ENCODE measurements at regions not wholly inside any gene's neighbourhood (a gene's known extent, or its start where the extent isn't known, plus 50 kb on each side); places are given as distances from the start of the nearest gene placed in this dataset.

- Histone ChIP-seq H3K4me3 (ENCODE audit: control extremely low read depth in 1 of 5, extremely low read depth in 1 of 5, insufficient read depth in 1 of 5, low read depth in 2 of 5, low read length in 4 of 5) (no peak overlapping the region), H3K36me3 (replicated peaks in 1 of 2; ENCODE audit: control extremely low read depth in 1 of 2, control insufficient read depth in 1 of 2, extremely low read depth in 1 of 2, insufficient read depth in 2 of 2, low read length in 1 of 2) (no peaks in the 10 kb centered on the region), H3K4me2 (replicated peaks; ENCODE audit: low read depth, low read length, poor library complexity, severe bottlenecking) (no peak overlapping the region), H4K20me1 (ENCODE audit: control insufficient read depth, insufficient read depth, low read length, poor library complexity, severe bottlenecking) (no peaks in the 10 kb centered on the region), H3K27ac (ENCODE audit: low read length in 2 of 2) (no peak overlapping the region), H2AFZ (ENCODE audit: insufficient read depth, low read depth, low read length, poor library complexity, severe bottlenecking) (no peak overlapping the region), H3K79me2 (ENCODE audit: control insufficient read depth, insufficient read depth, low read length) (no peaks in the 10 kb centered on the region), H3K9me3 (ENCODE audit: control extremely low read depth in 1 of 3, control insufficient read depth in 2 of 3, insufficient read depth in 1 of 3, low read length in 2 of 3) (no peaks in the 10 kb centered on the region), H3K4me1 (ENCODE audit: control insufficient read depth in 2 of 2, insufficient read depth in 2 of 2, low read length in 2 of 2) (no peaks in the 10 kb centered on the region), H3K27me3 (replicated peaks in 1 of 4; ENCODE audit: control extremely low read depth in 1 of 4, control insufficient read depth in 3 of 4, insufficient read depth in 4 of 4, low read length in 3 of 4) (no peaks in the 10 kb centered on the region), H3K9ac (ENCODE audit: low read length) (no peak overlapping the region)
- no CpG with 5 or more reads among the region's 2 CpGs for WGBS (ENCODE audit: insufficient coverage)
- POLR2A ChIA-PET: no interaction called here
- no peak for TF ChIP-seq CTCF (IDR thresholded peaks at IDR 0.05)
- TF ChIP-seq EZH2 (IDR thresholded peaks at IDR 0.05; ENCODE audit: borderline replicate concordance, insufficient read depth, low read depth, low read length, poor library complexity, severe bottlenecking): no peak
- Mint-ChIP-seq H3K27me3 (peaks cover 4% of the 10 kb centered on the region), H3K4me1 (no peaks in the 10 kb centered on the region), H3K27ac (no peak overlapping the region), H3K4me3 (no peak overlapping the region), H3K9me3 (ENCODE audit: insufficient read depth) (peaks cover 3% of the 10 kb centered on the region)
- ATAC-seq (ENCODE audit: low read depth): no peak
- CTCF ChIA-PET: no interaction called here
- DNase-seq: no peak
- intact Hi-C loops (cut with micrococcal nuclease): no loop called here
These were observed 116.9 kb upstream of the KCNK1 start for GRCh38 chr1:233496993-233497392.

DNA sequence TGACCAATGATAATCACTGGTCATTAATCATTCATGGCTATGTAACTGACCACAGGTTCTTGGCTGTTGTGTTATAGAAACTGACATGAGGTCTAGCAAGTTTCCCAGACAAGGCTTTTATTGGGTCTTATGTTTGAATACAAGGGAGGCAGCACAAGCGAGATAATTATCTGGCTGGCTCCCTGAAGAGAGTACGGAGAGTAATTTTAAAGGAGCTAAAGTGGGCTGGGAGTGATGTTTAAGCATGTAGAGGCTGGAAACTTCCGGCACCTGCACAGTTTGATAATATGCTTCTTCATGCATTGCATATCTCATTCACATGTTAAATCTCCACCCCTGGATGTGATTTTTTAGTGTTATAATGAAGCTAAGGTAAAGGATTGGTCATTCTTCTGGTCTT is 116.2 kb upstream of the KCNK1 start:
- no peak overlapping the region for H3K4me3 ChIP-seq (ENCODE audit: control extremely low read depth in 1 of 5, extremely low read depth in 1 of 5, insufficient read depth in 1 of 5, low read depth in 2 of 5, low read length in 4 of 5)
- H3K9ac ChIP-seq (ENCODE audit: low read length): no peak overlapping the region
- H3K4me2 ChIP-seq (replicated peaks; ENCODE audit: low read depth, low read length, poor library complexity, severe bottlenecking): no peak overlapping the region
- ATAC-seq (ENCODE audit: low read depth): no peak
- H3K79me2 ChIP-seq (ENCODE audit: control insufficient read depth, insufficient read depth, low read length): no peaks in the 10 kb centered on the region
- no peaks in the 10 kb centered on the region for H3K27me3 ChIP-seq (replicated peaks in 1 of 4; ENCODE audit: control extremely low read depth in 1 of 4, control insufficient read depth in 3 of 4, insufficient read depth in 4 of 4, low read length in 3 of 4)
- H4K20me1 ChIP-seq (ENCODE audit: control insufficient read depth, insufficient read depth, low read length, poor library complexity, severe bottlenecking): no peaks in the 10 kb centered on the region
- no peaks in the 10 kb centered on the region for H3K4me1 ChIP-seq (ENCODE audit: control insufficient read depth in 2 of 2, insufficient read depth in 2 of 2, low read length in 2 of 2)
- H2AFZ ChIP-seq (ENCODE audit: insufficient read depth, low read depth, low read length, poor library complexity, severe bottlenecking): no peak overlapping the region
- no peak for DNase-seq
- POLR2A ChIA-PET: no interaction called here
- no peak overlapping the region for H3K27ac ChIP-seq (ENCODE audit: low read length in 2 of 2)
- no peaks in the 10 kb centered on the region for H3K4me1 Mint-ChIP-seq
- H3K27me3 Mint-ChIP-seq: peaks cover 4% of the 10 kb centered on the region
- H3K9me3 ChIP-seq (ENCODE audit: control extremely low read depth in 1 of 3, control insufficient read depth in 2 of 3, insufficient read depth in 1 of 3, low read length in 2 of 3): no peaks in the 10 kb centered on the region
- no peaks in the 10 kb centered on the region for H3K36me3 ChIP-seq (replicated peaks in 1 of 2; ENCODE audit: control extremely low read depth in 1 of 2, control insufficient read depth in 1 of 2, extremely low read depth in 1 of 2, insufficient read depth in 2 of 2, low read length in 1 of 2)
- WGBS (ENCODE audit: insufficient coverage): 83% methylated on average over 1 of the region's 3 CpGs
- intact Hi-C loops (cut with micrococcal nuclease): no loop called here
- no peak overlapping the region for H3K27ac Mint-ChIP-seq
- CTCF ChIA-PET: no interaction called here
- no peak overlapping the region for H3K4me3 Mint-ChIP-seq
- H3K9me3 Mint-ChIP-seq (ENCODE audit: insufficient read depth): peaks cover 3% of the 10 kb centered on the region
- TF ChIP-seq CTCF (IDR thresholded peaks at IDR 0.05): no peak
- TF ChIP-seq EZH2 (IDR thresholded peaks at IDR 0.05; ENCODE audit: borderline replicate concordance, insufficient read depth, low read depth, low read length, poor library complexity, severe bottlenecking): no peak
